GM23338 (cell line): ENCODE measurements at regions not wholly inside any gene's neighbourhood (a gene's known extent, or its start where the extent isn't known, plus 50 kb on each side); places are given as distances from the start of the nearest gene placed in this dataset.

ENCODE experiments used
- CREB1 ChIP-seq: fragments of 250-450 bp; sonication (Bioruptor Pico); IDR thresholded peaks from 2 replicates; pipeline ENCODE4 v1.5.0; 2020; ENCODE audit warnings: low read depth, mild to moderate bottlenecking, moderate library complexity
- EZH2 ChIP-seq: fragments of 200-600 bp; sonication (generic); IDR thresholded peaks from one replicate; pipeline ENCODE4 v1.8.0; 2017; ENCODE audit warnings: antibody characterized with exemption, mild to moderate bottlenecking, low read depth; ENCODE audit not compliant: unreplicated experiment
- EZH2phosphoT487 ChIP-seq: fragments of 200-600 bp; sonication (generic); IDR thresholded peaks from one replicate; pipeline ENCODE4 v1.8.1; 2018; ENCODE audit warnings: antibody characterized with exemption; ENCODE audit not compliant: unreplicated experiment
- JUNB ChIP-seq: IDR thresholded peaks from one replicate; pipeline ENCODE4 v1.6.1; 2016; ENCODE audit warnings: antibody characterized with exemption; ENCODE audit not compliant: unreplicated experiment
- NANOG ChIP-seq: IDR thresholded peaks from 2 replicates; pipeline ENCODE4 v1.6.1; 2016; ENCODE audit warnings: antibody characterized with exemption, borderline replicate concordance
- POLR2AphosphoS5 ChIP-seq: IDR thresholded peaks from 2 replicates; pipeline ENCODE4 v1.6.1; 2016; ENCODE audit warnings: antibody characterized with exemption, low read depth
- STAT1 ChIP-seq: IDR thresholded peaks from one replicate; pipeline ENCODE4 v1.6.1; 2016; ENCODE audit warnings: antibody characterized with exemption; ENCODE audit not compliant: unreplicated experiment
- ZNF114 ChIP-seq: fragments of 250-450 bp; sonication (Bioruptor Pico); IDR thresholded peaks from 2 replicates; pipeline ENCODE4 v1.5.0; 2020; ENCODE audit warnings: mild to moderate bottlenecking, moderate library complexity
- ZNF331 ChIP-seq: fragments of 250-450 bp; sonication (Bioruptor Pico); IDR thresholded peaks from 2 replicates; pipeline ENCODE4 v1.5.0; 2020; ENCODE audit warnings: low read depth, mild to moderate bottlenecking, moderate library complexity
- TF ChIP-seq, protein P1 (sequence below), 2 experiments: fragments of 200-600 bp in 1 of 2; sonication (generic) in 1 of 2; conservative IDR thresholded peaks; 2 replicates each; pipeline versions ENCODE4 v1.5.1 to v1.6.1; 2016 to 2017; ENCODE audit warnings: antibody characterized with exemption in 2 of 2, low read depth in 2 of 2, mild to moderate bottlenecking in 2 of 2, moderate library complexity in 1 of 2
- TF ChIP-seq, protein P2 (sequence below): IDR thresholded peaks from one replicate; pipeline ENCODE4 v1.6.1; 2018; ENCODE audit warnings: antibody characterized with exemption; ENCODE audit not compliant: unreplicated experiment
- TF ChIP-seq, protein P3 (sequence below): IDR thresholded peaks from 2 replicates; pipeline ENCODE4 v1.6.1; 2016; ENCODE audit warnings: antibody characterized with exemption

DNA sequence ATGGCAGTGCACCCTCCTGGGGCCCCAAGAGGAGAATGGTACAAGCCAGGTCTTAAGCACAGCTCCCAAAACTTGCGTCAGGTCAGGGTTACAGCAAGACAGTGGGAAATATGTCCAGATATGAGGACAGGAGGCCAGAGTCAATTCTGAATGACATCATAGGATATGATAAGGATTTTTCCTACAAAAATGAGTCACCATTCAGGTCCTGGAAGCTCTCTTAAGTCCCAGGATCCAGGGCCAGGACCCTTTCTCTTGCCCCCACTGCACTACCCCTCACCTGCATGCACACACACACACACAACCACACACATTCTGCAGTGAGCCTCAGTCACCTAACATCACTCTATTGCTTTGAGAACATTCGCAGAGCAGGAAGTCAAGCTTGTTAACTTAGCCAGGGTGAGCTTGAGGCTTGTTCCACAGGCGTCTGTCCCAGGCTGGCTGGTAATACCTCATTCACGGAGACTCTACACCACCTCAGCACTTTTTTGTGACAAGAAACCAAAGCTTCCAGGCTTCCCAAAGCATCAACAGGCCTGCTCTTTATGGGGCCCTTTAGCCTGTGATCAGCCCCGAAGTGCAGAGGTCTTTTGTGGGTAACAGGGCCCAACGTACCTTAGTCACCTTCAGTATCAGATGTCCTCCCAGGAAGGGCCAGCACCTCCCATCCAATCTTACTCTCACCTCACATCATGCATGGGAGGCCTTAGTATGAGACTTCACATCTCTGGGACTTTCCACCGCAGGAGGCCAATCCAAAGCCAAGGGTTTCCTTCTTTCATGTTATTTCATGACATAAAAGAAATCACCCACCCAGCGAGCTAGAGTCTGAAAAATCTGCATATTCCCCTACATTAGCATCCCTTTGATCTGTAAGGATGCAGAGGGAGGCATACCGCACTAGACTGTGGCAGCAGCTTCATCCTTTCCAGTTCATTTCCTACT, 74.0 kb upstream of the LIPC start:
- TF ChIP-seq EZH2 (no peak), POLR2AphosphoS5 (no peak), JUNB (no peak), ZNF331 (CRISPR knock-in tag) (no peak), EZH2phosphoT487 (no peak), CREB1 (no peak), STAT1 (no peak), ZNF114 (no peak), NANOG (no peak)
- TF ChIP-seq, protein P1, sequence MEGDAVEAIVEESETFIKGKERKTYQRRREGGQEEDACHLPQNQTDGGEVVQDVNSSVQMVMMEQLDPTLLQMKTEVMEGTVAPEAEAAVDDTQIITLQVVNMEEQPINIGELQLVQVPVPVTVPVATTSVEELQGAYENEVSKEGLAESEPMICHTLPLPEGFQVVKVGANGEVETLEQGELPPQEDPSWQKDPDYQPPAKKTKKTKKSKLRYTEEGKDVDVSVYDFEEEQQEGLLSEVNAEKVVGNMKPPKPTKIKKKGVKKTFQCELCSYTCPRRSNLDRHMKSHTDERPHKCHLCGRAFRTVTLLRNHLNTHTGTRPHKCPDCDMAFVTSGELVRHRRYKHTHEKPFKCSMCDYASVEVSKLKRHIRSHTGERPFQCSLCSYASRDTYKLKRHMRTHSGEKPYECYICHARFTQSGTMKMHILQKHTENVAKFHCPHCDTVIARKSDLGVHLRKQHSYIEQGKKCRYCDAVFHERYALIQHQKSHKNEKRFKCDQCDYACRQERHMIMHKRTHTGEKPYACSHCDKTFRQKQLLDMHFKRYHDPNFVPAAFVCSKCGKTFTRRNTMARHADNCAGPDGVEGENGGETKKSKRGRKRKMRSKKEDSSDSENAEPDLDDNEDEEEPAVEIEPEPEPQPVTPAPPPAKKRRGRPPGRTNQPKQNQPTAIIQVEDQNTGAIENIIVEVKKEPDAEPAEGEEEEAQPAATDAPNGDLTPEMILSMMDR (conservative IDR thresholded peaks at IDR 0.05; ENCODE audit: low read depth in 2 of 2), result no peak
- TF ChIP-seq, protein P2, sequence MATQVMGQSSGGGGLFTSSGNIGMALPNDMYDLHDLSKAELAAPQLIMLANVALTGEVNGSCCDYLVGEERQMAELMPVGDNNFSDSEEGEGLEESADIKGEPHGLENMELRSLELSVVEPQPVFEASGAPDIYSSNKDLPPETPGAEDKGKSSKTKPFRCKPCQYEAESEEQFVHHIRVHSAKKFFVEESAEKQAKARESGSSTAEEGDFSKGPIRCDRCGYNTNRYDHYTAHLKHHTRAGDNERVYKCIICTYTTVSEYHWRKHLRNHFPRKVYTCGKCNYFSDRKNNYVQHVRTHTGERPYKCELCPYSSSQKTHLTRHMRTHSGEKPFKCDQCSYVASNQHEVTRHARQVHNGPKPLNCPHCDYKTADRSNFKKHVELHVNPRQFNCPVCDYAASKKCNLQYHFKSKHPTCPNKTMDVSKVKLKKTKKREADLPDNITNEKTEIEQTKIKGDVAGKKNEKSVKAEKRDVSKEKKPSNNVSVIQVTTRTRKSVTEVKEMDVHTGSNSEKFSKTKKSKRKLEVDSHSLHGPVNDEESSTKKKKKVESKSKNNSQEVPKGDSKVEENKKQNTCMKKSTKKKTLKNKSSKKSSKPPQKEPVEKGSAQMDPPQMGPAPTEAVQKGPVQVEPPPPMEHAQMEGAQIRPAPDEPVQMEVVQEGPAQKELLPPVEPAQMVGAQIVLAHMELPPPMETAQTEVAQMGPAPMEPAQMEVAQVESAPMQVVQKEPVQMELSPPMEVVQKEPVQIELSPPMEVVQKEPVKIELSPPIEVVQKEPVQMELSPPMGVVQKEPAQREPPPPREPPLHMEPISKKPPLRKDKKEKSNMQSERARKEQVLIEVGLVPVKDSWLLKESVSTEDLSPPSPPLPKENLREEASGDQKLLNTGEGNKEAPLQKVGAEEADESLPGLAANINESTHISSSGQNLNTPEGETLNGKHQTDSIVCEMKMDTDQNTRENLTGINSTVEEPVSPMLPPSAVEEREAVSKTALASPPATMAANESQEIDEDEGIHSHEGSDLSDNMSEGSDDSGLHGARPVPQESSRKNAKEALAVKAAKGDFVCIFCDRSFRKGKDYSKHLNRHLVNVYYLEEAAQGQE, result no peak
- TF ChIP-seq, protein P3, sequence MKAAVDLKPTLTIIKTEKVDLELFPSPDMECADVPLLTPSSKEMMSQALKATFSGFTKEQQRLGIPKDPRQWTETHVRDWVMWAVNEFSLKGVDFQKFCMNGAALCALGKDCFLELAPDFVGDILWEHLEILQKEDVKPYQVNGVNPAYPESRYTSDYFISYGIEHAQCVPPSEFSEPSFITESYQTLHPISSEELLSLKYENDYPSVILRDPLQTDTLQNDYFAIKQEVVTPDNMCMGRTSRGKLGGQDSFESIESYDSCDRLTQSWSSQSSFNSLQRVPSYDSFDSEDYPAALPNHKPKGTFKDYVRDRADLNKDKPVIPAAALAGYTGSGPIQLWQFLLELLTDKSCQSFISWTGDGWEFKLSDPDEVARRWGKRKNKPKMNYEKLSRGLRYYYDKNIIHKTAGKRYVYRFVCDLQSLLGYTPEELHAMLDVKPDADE, result no peak
